Glomerular visceral epithelial cell (primary cell): ENCODE measurements at regions not wholly inside any gene's neighbourhood (a gene's known extent, or its start where the extent isn't known, plus 50 kb on each side); places are given as distances from the start of the nearest gene placed in this dataset.
"Not testable (repeated sequence)": the region's sequence is repeated elsewhere in the genome, so short reads cannot be mapped to it uniquely, and the experiment has no call there.

Experiments
- DNase-seq: peaks from one replicate; pipeline ENCODE4 v3.0.0-alpha.2; 2016; ENCODE audit errors: extremely low spot score

DNA sequence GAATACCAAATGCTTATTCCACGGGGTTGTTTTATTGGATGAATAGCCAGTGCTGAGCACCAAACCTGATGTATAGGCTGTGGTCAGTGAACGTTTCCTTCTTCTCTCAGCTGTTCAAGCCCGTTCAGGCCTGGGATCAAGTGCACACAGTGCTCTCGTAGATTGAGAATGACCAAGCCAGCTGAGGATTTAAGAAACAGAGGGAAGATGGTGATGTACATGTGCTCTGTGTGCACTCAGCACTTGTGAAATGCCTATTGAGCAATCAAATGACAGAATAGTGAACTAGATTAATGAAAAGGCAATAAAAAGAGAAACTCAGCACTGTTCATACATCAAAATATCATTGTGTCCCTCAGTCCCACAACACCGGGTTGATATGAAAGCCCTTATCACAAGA, 302.5 kb downstream of the BMPER start:
- DNase-seq = no peak

DNA sequence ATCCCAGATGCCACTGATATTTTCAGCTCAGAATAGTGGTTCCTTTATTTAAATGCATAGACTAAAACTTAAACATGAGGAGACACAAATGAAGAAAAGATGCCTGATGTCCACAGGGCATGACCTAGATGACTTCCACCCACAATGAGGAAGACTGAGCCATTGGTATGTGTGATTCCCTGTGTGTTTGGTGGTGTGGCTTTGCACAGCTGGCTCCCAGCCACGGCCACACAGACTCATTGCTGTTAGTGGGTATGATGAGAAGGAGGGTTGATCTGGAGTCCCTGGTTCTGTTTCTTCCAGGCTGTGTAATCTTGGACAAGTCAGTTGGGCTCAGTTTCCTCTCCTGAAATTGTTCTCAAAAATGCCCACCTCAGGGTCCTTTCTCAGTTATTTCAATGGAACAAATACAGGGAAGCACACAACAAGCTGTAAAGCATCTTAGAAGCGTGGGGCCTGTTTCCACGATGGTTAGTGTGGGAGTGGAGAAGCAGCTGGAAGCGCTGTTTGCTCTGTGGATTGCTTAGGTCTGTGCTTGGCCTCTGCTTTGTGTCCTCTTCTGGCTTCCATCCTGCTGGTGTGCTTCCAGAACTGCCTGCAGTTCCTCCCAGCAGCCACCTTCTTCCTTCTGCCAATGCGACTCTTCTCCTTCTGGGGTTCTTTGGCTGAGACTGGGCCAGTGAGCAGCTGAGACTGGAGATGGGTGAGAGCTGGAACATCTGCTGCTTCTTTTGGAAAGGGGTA, 303.7 kb downstream of the BMPER start:
- DNase-seq = no peak

DNA sequence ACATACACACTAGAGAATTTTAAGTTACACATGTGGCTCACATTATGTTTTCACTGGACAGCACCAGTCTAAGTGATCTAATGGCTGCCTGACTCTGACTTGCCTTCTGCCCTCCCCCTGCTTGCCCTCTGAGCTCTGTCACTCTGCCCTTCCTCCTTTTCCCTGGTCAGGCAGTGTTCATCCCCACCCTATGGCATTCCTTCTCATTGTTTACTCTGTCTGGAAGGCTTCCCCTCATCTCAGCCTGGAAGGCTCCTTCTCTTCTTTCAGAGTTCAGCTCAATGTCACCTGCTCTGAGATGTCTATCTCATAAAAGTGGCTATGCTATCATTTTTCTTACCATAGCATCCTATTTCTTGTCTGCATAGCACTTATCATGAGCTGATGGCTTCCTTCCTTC, 305.7 kb downstream of the BMPER start:
- no peak for DNase-seq

DNA sequence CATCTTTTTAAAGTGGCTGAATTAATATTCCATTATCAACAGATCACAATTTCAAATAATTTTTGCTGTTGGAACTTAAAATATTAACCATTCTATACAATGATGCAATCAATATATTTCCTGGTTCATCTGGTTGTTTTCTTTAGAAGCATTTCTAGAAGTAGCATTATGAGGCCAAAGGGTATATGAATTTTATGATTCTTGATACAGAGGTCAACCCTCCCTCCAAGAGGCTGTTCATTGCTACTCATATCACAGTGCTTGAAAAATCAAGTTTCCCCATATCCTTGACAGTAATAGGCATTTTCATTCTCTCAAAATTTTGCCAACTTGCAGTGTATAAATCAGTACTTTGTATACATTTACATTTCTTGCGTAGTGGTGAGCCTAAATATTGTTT, 312.6 kb downstream of the BMPER start:
- DNase-seq = no peak

DNA sequence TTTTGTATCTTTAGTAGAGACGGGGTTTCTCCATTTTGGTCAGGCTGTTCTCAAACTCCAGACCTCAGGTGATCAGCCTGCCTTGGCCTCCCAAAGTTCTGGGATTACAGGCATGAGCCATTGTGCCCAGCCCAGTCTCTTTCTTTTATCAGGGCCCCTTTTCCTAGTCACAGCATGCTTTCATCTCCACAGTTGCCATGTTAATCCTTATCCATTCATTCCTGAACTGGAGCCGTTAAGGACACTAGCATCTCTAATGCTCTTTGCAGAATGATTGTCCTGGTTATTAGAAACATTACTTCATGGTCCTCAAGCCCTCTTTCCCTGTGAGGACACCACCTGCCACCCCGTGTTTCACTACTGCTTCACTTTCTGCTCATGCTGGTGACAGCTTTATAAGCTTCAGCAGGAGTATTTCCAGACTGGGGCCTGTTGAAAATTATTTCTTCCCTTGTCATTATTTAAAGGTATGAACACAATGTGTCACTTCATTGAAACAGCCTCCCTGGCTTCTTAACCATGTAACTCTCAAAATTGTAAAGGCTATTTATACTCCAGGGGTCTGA, 313.9 kb downstream of the BMPER start:
- no peak for DNase-seq

DNA sequence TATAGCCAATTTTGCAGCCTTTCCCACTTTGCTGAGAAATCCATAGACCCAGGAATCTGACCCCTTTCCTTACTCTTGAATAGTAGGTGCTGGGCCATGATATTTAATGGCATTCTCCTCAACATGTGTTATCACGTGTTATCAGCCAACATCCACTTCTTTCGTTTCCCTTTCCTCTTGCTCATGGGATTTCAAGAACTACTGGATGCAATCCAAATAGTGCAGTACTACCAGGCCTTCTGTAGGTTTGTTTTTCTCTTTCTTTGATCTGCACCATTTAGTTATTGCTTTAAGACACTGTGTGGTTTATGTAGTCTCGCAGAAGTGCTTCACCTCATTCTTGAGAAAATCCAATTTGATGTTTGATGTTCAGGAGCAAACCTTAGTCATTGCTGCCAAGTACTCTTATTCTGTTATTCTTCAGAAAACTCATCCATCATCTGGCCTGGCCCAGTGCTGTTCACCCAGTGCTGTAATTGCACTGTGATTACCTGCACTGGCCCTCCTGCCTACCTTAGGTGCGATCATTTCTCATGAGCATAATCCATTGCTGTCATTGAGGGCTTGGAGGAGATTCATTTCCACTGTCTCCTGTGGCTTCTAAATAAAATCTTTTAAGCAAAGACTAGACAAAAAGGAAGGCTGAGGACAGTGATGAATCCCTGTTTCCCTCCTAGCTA, 315.3 kb downstream of the BMPER start:
- DNase-seq = no peak

GRCh38 chr7:34222316-34222715, 317.0 kb downstream of the BMPER start:
- DNase-seq = no peak

DNA sequence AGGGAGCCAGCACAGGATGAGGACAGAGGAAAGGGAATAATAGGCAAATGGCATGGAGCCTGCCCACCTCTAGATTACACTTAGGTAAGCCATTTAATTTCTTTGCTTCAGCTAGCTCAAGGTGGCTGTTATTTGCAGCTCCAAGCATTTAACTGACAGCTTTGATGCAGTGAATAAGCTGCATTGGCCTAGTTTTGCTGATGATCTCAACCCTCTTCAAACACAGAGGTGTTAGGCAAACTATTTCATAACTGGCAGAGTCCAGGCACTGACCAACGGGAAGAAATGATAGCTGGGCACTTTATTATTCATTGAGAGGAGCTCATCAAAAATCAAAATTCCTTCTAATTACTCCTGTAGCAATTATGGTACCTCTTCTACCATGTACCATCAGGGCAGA, 317.4 kb downstream of the BMPER start:
- no peak for DNase-seq

GRCh38 chr7:34224281-34224680, 318.9 kb downstream of the BMPER start:
- DNase-seq = no peak

- no peak for DNase-seq
Measured at GRCh38 chr7:34225193-34225592, 319.9 kb downstream of the BMPER start.

DNA sequence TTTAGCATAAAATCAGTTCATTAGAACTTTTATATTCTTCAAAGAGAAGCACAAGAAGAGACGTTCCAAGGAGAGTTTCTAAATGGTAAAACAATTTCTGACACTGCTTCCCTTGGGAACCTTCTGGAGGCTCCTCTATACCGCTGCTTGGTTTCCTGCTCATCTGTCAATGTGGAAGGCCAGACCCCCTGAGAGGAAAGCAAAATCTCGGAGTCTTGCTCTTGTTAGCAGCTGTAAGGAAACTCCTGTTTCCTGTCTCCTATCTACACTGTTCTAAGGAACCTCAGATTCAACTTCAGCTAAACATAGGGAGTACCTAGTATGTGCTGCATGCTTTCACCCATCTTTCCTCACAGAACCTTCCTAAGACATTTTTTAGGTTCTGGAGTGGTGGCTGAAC, 322.2 kb downstream of the BMPER start:
- no peak for DNase-seq

DNA sequence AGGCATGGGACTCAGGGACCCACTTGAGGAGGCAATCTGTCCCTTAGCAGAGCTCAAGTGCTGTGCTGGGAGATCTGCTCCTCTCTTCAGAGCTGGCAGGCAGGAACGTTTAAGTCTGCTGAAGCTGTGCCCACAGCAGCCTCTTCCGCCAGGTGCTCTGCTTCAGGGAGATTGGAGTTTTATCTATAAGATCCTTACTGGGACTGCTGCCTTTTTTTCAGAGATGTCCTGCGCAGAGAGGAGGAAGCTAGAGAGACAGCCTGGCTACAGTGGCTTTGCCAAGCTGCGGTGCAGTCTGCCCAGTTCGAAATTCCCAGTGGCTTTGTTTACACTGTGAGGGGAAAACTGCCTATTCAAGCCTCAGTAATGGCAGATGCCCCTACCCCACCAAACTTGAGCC, 329.8 kb downstream of the BMPER start:
- DNase-seq = not testable (repeated sequence)

- DNase-seq = no peak
Measured at GRCh38 chr7:34236057-34236456, 330.7 kb downstream of the BMPER start.

- no peak for DNase-seq
Measured at GRCh38 chr7:34236839-34237492, 331.6 kb downstream of the BMPER start.

DNA sequence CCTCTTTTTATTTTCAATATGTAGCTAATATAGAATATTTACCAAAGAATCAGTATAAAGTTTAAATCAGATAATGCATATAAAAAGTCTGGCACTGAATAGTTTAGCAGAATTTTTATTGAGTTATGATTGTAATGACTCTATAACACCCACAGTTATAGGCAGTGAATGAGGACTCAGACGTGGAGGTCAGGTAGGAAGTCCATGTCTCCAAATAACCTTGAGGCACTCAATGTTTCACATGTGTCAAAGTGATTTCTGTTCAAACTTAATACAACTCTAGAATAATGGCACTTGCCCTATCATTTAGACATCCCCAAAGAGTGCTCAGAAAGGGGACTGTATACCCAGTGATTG, 332.1 kb downstream of the BMPER start:
- no peak for DNase-seq

GRCh38 chr7:34240417-34240816, 335.1 kb downstream of the BMPER start:
- no peak for DNase-seq

DNA sequence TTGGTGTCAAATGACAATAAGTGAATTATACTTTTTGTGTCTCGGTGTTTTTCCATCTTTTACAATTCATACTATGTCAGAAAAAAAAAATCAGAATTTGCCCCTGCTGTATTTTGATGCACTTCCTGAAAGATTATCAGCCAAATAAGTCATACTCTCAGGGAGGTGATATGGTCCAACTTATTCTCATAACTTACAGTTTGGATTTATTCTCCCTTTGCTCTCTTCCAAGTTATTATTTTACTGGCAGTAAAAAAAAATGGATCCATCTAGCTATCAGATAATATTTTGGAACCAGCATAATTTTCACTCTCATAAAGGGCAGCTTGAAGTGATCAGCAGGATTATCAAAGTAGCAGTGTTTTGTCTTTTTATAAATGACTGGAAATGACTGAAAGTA, 337.1 kb downstream of the BMPER start:
- DNase-seq = no peak

DNA sequence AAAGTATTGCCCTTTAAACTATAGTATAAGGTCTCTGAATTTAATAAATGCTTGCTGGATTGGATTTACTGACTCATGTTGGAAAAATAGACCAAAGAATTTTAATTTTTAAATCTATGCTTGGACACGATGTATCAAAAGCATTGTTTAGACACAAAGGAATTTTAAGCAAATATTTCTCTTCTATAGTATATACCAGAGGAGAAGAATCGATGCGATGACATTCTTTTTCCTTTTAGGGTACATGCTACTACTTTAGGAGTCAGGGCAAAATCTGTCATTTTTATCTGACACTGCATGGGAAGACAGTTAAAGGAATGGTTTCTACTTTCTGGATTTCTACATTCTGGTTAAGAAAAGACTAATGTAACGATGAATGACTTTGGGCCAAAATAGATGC, 339.9 kb downstream of the BMPER start:
- no peak for DNase-seq

DNA sequence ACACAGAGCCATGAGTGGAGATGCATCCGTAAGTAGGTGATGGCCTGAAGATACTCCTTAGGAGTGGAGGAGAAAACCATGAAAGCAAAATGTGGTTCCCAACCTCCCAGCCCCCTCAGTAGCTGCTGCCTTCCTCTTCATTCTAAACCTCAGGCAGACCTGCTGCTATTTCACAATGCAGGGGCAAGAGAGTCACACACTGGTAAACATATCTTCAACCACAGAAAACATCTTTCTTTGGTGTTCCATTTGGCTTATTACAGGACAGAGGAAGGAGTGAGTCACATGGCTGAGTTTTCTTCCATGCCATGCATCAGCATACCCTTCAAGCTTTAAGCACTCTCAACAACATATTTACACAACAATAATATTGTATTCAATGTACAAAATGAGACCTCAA, 342.1 kb downstream of the BMPER start:
- DNase-seq = no peak

- DNase-seq = no peak
Measured at GRCh38 chr7:34249192-34249591, 343.9 kb downstream of the BMPER start.

DNA sequence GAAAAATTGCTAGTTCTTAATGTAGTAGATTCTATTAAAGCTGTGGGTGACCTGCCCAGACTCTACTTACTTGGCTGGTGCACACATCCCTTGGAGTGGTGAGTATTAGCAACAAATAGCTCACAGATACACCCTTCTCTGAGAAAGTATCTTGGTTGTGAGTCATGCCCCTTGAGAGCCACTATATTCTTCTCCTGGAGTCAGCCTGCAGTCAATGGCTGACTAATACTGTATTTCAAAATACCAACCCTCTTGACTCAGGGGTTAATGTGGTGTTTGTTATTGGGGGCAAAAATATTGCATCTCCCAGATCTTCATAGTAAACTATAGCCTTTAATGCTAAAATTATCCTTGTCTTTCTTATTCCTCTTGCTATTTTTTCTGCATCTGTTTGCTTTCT, 354.9 kb downstream of the BMPER start:
- peak; percentile 29 for DNase-seq

GRCh38 chr7:34263168-34263567, 357.8 kb downstream of the BMPER start:
- no peak for DNase-seq

DNA sequence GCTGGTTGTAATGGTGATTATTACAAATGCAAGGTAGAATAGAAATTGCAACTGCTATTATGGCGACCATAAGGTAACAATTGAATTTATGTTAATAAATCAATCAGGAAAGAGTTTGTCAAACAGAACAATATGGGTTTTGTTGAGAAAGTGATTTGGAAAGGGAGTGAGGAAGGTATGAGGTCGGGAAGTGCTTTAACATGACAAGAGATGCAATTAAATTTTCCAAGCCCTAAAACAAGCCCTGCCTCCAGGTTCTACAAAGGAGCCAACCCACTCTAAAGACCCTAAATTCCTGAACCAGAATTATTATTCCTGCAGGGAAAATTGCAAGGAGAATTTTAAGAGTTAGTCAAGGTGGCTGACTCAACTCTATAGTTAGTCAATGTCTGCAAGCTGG, 363.7 kb downstream of the BMPER start:
- no peak for DNase-seq
